Stimulated activated CD4-positive, alpha-beta T cell treated with anti-CD3 and anti-CD28 coated beads, Interleukin-15, amount 100 ng/mL, for 1 hour (primary cell): ENCODE measurements at regions not wholly inside any gene's neighbourhood (a gene's known extent, or its start where the extent isn't known, plus 50 kb on each side); places are given as distances from the start of the nearest gene placed in this dataset.

Source experiments
- DNase-seq, 2 donors: peaks; one replicate each; pipeline ENCODE4 v3.0.0-alpha.2; 2020; ENCODE audit warnings: low read depth in 1 of 2, low spot score in 1 of 2

DNA sequence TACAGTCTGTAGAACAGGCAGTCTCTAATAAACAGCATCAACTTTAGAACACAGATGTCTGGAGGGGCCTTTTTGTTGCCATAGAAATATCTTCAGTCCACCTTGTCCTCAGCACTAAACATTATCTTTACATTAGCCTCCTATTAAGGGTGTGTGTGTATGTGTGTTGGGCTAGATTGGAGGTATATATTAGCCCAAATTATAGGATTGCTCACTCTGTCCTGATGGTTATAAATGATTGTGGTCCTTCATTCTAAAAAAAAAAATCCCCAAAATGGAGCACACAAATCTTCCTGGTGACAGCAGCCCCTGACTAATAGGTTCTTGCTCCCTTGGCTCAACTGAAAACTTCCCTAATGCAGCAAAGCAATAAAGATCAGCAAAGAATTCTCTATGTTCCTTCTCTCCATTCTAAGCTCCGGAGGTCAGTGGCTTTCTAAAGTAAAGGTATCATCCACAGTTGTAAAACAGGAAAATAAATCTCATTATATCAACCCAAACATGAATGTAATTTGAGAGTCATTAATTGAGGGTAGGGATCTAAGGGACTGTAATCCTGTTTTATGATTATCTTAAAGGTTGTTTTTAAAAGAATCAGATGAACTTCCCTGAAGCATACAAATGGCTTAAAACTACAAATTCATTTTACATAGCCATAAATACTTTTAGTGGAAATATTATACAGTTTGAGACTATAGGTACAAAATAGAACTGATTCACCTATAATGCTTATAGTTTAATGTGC lies 232.7 kb downstream of the KLF12 start:
- no peak for DNase-seq

DNA sequence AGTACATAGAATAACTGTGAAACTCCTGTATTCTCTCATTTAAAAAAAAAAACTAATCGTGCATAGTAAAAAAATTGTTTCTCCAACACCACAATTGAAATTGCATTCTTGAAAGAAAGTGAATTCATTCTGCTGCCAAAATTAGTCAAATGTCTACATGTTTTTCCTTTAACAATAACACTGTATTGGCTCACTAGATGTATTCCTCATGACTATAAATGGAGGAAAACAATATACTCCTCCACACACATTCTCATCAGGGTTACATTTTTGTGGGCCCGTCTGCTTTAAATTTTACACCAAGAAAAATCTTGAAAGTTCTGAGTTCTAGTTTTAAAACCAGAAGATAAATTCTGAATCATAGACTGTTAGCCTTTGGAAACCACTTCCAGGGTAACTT lies 233.6 kb downstream of the KLF12 start:
- DNase-seq = no peak

DNA sequence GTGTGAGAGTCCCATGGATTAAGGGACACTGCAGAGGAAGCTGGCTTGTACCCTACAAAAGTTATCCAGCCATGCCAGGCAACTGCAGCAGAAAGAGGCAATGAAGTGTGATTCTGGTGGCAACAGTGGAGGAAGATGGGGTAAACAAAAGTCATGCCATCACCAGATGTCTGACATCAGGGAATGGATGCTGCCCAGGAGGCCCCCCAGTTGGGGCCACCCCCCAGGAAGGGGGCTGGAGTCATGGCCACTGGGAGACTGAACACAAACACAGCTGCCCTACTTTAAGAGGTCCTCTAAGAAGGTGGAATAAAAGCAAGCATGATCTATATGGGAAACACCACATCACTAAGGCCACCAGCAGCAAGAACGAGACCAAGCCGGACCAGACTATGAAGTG lies 235.3 kb downstream of the KLF12 start:
- no peak for DNase-seq

DNA sequence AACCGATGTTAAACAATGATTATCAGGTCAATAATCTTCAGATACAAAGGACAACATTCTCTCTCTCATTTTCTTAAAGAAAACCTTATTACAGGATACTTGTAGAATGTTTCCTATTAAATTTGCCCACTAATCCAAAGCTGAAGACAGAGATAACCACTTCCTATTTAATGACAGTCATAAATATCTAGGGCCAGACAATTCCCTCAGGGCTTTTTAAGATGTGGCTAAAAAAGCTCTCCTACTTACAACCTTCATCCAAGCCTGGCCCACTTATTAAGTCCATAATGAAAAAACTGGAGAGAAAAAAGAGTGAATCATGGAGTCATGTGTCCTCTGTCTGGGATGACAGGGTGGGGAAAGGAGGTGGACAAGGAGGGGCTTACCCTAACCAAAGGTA lies 235.9 kb downstream of the KLF12 start:
- DNase-seq = no peak

DNA sequence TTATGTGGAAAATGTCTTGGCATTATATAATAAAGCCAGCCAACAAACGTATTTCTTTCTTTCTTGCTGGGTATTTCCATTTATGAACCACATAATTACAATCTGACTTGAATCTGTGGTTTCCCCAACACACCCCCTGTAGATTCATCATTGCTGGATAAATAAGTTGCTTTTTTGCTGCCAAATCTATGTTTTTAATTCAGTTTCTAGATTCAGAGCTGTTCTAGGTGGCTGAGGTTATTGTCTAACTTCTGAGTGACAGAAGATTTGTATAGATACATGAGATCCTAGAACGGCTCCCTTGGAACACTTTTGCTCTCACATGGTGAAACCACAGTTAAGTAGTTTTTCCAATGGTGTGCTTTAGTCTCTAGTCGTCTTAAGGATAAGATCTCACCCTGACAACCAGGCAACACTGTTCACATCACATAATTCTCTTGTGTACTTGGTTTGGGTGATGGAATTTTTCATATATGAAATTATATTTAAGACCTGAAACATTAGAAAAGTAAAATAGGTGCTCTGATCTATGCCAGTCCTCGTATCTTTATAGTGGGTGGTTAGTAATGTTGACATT lies 239.1 kb downstream of the KLF12 start:
- DNase-seq = no peak

DNA sequence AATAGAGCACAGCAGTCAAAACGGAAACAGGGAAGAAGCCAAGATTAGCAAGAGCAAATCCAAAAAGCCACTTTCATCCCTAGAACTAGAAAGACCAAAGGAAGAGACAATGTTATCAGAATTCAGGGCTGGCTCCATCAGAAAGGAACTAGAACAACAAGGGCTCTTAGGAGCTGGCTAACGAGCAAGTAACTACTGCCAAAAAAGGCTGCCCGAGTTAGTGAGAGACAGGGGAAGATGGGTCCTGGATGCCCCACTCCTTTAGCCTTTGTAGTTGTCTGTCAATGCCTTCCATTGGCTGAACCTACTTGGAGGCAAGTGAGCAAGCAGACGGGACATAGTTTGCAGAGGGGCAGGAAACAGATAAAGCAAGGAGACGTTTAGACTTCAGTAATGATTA lies 240.4 kb downstream of the KLF12 start:
- no peak for DNase-seq

DNA sequence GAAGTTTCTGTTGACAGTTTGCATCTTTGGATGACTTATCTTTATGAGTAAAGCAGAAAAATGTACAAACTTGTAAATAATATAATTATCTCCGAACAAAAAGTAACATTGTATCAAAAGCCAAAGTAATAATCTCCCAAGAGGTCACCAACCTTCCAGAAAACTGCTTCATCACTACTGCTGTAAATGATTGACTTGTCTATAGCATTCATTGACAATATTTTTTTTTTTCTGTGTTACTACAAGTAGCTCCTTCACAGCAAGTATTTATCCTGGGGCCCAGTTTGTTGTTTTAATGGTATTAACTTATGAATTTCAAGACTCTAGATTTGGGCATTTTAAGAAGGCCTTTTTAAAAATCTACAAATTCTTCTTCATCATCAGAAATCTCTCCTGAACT lies 242.4 kb downstream of the KLF12 start:
- DNase-seq = no peak

DNA sequence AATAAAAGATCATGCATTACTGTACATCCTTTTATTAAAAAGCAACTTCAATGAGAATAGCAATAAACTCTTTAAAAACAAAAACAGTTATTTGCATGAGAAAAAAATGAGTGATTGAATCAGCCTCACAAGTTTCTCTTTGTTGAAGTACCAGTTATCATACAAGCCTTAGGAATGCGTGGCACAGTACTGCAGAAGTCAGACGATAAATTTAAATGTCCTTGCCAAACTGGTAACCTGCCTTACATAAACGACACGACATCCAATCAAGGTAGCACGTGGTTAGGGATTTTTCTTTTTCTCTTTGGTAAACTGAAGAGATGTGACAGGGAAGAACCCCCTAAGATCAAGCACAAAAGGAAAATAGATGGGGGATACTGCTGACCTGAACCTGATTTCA lies 251.0 kb downstream of the KLF12 start:
- no peak for DNase-seq

DNA sequence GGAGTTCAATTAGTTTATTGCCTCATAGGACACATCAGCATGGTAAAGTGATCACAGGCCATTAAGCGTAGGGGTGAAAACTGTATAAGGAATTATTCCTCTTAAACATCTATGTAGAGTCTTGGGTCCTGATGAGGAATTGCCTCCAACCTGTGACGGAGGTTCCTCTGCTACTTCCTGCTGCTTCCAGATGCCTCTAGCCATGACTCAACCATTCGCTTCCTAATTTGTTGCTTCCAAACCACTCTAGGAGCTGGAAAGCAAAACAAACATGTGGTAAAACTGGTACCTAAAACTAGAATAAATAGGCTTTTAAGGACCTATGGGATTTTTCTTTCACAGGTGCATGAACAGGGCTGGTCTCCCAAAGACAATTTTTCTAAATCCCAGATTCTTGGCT lies 253.8 kb downstream of the KLF12 start:
- no peak for DNase-seq

DNA sequence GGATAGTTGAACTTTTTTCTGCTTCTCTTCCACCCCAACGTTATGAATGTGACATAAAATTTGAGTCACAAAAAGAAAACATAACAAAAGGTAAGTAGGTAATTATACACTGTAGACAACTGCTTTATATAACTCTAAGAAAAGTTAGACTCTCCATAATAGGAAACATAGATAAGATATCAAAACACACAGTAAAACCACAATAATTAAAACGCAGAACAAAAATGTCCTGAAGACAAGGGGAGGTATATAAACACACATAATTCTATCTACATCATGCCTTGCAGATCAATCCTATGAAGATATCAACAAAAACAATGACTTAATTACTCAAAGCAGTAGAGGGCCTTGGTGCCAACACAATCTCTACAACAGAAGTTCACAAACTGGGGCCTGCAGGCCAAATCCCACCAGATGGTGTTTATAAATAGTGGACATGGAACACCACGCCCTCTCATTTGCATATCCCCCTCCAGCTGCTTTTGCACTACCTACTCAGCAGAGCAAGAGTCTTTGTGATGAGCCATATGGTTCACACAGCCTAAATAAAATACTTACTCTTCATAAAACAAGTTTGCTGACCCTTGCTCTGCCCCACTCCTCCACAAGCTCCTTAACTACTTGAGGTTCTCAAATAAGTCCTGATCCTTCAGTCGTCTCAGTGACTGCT lies 254.7 kb downstream of the KLF12 start:
- DNase-seq = no peak

DNA sequence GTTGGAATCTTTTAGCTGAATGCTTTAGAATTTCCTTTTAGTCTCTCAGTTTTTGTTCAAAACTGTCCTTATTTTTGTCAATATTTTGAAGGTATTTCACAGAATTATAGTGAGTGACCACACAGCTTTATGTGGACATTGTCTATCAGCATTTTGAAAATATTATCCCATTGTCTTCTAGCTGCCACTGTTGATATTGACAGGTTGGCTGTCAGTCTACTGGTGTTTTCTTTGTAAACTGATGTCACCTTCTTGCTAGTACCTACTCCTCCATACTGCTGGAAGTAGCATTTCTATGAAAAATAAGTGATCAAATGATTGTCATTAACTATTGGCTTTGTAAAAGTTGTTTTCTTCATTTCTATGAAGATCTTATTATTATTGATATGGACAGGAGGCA lies 256.8 kb downstream of the KLF12 start:
- no peak for DNase-seq

DNA sequence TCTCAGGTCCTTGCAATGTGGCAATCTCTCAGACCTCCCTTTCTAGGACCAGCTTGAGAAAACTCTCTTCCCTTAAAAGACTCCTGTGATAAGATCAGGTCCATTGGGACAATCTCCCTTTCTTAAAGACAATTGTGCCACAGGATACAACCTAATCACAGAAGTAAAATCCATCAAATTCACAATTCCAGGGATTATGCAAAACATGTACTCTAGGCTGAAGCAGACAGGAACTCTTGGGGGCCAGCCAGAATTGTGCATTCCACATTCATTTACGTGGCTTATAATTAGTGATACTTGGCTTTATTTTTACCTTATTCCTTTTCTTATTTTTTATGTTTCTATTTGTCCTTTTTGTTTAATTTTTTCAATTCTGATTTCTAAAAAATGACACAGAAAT lies 257.9 kb downstream of the KLF12 start:
- DNase-seq = no peak

DNA sequence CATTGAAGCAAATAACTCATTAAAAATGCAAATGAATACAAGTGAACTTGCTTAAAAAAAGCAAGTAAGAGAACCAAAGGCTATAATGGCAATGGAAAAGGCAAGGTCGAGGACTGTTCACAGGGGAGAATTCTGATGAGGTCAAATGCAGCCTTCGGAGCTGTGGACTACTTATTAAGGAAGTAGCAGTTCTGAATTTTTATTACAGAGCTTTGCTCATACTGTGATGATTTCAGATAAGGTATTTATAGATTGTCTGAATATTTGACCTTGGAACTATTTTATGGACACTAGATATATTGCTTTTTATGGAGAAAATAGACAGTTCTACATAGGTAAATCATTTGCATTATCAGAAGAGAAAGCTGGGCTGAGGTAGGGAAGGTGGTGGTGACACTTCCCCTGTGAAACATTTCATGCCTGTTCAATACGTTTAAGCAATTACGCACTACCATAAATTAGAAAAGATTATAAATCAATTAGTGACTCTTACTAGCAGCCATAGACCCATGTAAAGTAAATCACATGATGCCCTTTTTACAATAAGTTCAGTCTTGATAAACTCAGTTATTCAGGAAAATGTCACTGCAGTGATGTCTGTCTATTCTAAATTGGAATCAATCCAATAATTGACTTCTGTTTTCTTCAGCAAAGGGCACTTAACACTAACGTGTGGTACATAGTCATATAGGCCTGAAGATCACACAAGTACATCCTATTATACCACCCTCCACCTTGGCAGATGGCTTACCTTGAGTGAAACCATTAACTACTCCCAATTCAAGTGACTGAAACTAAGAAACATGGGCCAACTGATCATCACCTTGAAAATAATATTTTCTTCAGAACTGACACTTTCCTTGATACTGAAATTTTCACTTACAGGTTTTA lies 260.0 kb downstream of the KLF12 start:
- DNase-seq = no peak

DNA sequence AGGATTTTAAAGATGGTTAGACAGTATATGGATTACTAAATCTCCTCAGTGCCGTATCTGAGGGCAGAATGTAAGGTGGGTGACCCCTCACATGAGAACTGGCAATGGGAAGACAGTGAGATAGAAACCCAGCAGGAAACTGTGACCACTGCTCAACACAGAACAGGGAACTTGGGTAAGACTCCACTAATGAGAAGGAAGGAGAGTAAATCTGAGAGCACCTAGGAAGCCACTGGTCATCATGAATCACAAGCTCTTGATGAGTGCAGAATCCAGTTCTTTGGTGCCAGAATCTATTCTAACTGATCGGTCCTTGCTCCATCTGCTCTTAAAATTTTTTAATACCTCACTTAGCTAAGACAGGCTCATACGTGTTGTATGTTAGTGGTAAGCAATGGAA lies 261.8 kb downstream of the KLF12 start:
- no peak for DNase-seq

DNA sequence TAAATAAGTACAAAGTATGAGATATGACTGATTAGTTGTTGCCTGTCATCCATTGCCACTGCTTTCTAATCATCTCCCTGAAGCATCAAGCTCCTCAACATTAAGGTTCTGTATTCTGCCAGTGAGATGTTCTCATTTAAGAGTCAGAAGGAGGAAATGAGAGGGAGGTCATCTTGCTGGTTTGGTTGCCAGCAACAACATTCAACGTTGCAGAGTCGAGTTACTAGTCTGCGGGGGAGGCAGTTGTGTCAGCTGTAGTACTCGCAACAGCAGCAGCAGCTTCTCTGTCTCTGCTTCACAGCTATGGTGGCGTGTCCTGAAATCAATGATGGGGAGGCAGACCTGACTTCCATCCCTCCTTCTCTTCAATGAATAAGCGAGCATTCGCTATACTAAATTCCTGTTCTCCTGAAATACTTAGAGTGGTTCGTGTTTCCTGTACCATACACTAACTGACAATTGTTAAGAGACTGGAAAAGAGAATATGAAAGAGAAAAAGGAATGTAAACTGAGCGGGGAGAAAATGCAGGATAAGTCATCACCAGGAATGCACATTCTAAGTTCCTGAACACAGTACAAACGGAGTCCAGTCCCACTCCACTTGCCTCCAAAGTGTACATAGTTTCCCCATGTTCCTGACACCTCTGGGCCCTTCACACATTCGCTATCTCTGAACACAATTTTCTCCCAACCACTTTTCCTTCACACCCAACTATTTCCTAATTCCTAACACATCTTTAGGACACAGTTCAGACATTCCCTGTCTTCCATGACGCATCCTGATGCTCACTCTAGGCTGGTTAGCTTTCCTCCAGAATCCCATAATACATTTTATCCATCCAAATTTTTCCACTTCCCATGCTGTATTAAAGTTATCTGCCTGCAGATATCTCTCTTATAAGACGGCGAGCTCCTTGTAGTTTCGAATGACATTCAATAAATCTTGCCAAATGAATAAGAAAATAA lies 263.0 kb downstream of the KLF12 start:
- DNase-seq = no peak

DNA sequence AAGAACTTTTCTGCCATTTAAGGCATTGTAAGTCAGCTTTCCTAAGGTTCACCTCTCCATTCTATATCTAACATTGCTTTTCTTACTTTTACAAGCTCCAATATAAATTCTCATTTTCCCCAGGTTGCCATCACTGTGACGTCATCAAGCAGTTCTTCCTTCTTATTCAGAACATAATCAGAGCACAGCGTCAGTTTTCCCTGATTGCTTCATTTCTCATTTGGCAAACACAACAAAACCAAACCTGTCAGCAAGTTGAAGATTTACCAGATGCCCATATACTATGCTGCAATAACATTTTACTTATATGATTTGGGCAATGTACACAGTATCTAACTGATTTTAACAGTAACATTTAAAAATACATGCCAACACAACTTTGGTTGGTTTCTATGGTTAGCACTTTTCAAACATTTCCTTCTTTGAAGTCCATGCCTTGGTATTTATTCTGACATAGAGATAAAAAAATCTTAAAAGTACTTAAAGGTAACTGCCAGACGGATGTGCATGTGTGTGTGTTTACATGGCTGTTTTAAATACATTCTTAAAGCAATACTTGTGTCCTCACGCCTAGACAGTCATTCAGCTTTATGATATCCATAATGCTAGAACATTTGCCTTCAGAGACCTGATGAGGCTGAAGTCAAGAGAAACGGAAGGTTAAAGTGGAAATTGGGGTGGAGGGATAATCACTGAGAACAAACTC lies 264.0 kb downstream of the KLF12 start:
- DNase-seq = no peak

DNA sequence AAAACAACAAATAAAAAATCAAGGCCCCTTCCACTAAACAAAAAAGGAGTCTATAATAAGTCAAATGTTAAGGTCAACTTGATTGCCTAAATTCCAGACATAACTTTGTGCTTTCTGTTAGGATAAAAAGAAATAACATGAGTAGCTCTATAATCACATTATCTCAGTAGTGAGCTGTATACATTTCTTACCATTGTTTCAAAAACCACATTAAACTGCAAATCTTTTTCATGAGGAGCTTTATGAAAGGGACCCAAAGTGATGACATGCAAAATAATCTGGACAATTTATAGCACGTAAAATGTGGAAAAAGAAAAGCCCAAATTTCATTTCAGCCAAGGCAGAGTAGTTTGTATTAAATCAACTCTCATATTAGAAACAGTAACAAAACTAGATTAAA lies 269.2 kb downstream of the KLF12 start:
- no peak for DNase-seq

DNA sequence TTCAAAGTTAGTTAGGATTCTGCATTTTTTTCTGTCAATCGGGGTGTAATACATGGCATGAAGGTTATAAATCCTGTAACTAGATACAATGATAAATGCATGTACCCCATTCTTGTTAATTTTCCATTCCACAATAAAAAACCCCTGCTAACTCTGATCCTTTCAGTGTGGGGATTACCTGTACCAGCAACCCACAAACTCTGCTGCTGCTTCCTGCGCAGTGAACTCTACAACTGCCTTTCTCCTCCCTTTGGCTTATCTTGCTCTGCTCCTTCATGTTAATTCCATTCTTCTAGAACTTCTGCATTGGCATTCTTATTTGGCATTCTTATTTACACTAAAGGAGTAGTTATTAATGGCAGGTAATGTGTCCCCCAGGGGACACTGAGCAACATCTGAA lies 273.1 kb downstream of the KLF12 start:
- no peak for DNase-seq

DNA sequence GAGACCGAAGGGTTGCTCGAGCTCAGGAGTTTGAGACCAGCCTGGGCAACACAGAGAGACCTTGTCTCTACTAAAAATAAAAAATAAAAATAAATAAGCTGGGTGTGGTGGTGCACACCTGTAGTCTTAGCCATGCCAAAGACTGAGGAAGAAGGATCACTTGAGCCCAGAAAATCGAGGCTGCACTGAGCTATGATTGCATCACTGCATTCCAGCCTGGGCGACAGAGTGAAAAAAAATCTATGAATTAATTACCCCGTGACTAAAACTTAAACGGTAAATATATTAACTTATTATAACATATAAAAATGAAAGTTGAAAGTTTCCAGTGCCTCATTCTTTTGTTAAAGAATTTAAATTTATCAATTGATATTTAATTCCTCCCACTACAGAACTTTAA lies 273.7 kb downstream of the KLF12 start:
- no peak for DNase-seq

DNA sequence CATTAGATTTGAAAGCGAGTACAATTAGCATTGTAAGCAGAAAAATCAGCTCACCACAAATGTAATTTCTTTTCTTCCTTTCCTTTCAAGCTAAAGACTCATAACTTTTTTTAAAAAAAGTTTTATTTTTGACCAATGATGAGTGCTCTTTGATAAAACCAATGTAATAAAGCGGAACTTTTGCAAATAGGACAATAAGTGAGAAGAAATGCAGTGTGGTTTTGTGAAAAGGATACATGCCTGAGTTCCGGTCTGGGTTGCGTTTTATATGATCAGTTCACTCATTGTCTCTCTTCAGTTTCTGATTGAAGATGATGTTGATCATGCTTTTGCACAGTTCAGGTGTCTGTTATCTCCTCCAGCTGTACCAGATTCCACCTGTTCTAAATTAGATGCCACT lies 274.4 kb downstream of the KLF12 start:
- DNase-seq = no peak
